ENCODE measurements at regions not wholly inside any gene's neighbourhood (a gene's known extent, or its start where the extent isn't known, plus 50 kb on each side); places are given as distances from the start of the nearest gene placed in this dataset.

DNA sequence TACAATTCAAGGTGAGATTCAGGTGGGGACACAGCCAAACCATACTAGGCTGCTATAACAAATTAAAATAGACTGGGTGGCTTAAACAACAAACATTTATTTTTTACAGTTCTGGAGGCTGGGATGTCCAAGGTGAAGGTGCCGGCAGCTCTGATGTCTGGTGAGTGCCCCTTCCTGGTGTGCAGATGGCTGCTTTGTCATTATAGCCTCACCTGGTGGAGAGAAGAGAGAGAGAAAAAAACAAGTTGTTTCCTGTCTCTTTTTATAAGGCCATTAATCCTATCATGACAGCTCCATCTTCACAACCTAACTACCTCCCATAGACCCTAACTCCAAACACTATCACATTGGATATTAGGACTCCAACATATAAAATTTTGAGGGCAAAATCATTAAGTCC is 279.7 kb downstream of the ZIC1 start:
- TF ChIP-seq EZH2phosphoT487 (conservative IDR thresholded peaks at IDR 0.05; ENCODE audit: low read length) = no peak
- TF ChIP-seq, protein P1, sequence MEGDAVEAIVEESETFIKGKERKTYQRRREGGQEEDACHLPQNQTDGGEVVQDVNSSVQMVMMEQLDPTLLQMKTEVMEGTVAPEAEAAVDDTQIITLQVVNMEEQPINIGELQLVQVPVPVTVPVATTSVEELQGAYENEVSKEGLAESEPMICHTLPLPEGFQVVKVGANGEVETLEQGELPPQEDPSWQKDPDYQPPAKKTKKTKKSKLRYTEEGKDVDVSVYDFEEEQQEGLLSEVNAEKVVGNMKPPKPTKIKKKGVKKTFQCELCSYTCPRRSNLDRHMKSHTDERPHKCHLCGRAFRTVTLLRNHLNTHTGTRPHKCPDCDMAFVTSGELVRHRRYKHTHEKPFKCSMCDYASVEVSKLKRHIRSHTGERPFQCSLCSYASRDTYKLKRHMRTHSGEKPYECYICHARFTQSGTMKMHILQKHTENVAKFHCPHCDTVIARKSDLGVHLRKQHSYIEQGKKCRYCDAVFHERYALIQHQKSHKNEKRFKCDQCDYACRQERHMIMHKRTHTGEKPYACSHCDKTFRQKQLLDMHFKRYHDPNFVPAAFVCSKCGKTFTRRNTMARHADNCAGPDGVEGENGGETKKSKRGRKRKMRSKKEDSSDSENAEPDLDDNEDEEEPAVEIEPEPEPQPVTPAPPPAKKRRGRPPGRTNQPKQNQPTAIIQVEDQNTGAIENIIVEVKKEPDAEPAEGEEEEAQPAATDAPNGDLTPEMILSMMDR (IDR thresholded peaks at IDR 0.05; ENCODE audit: insufficient read depth, low read length, poor library complexity, severe bottlenecking) = no peak
- Histone ChIP-seq H3K4me3 (ENCODE audit: insufficient read depth, low read length, poor library complexity, severe bottlenecking) (no peak overlapping the region), H3F3A (ENCODE audit: insufficient read depth) (no peaks in the 10 kb centered on the region), H3K4me2 (ENCODE audit: low read depth, low read length, poor library complexity, severe bottlenecking) (no peak overlapping the region), H4K20me1 (ENCODE audit: low read depth, low read length) (no peaks in the 10 kb centered on the region), H2AFZ (ENCODE audit: low read depth, low read length, severe bottlenecking) (no peak overlapping the region), H3K9me3 (ENCODE audit: insufficient read depth, low read length) (no peaks in the 10 kb centered on the region), H3K36me3 (ENCODE audit: low read length) (no peaks in the 10 kb centered on the region), H3K27me3 (ENCODE audit: low read length) (no peaks in the 10 kb centered on the region), H3K9me2 (replicated peaks; ENCODE audit: insufficient read depth, low read length) (no peaks in the 10 kb centered on the region), H3K79me2 (ENCODE audit: insufficient read depth, low read length) (no peaks in the 10 kb centered on the region), H3K9ac (ENCODE audit: low read length) (no peak overlapping the region), H3K27ac (ENCODE audit: low read depth, low read length) (no peak overlapping the region)

DNA sequence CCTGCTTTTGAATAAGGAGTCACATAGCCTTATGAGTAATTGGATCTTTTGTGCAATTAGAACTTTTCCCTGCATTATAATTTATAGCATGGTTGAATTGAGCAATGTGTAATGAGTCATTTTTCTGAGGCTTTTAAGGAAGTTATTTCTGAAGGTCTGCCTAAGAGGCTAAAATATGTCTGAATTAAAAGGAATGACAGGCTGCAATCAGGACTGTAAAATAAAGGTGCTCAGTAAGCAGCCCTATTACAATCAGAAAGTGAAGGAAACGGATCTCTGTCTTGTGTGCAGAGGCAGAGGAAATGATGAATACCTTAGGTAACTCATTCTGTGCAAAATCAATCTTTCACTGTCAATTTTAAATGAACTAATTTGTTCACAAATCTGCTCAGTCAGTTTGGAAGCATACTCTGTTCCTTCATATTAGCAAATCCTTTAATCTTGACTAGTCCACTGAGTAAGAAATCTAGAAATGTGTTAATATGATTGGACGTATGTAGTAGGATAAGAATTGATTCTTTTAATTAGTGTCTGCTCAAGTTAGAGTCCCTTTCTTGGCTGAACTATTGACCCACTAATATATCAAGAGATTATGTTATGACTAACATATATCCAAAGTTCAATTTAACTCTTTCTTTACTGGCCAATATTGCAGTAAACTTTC is 290.1 kb downstream of the ZIC1 start:
- no peaks in the 10 kb centered on the region for H4K20me1 ChIP-seq (ENCODE audit: low read depth, low read length)
- no peak overlapping the region for H3K27ac ChIP-seq (ENCODE audit: low read depth, low read length)
- H3K27me3 ChIP-seq (ENCODE audit: low read length) = no peaks in the 10 kb centered on the region; the same call in 1 of the 2 replicates
- H3F3A ChIP-seq (ENCODE audit: insufficient read depth) = no peaks in the 10 kb centered on the region
- no peaks in the 10 kb centered on the region for H3K79me2 ChIP-seq (ENCODE audit: insufficient read depth, low read length)
- no peak overlapping the region for H2AFZ ChIP-seq (ENCODE audit: low read depth, low read length, severe bottlenecking)
- no peaks in the 10 kb centered on the region for H3K36me3 ChIP-seq (ENCODE audit: low read length)
- no peaks in the 10 kb centered on the region for H3K9me2 ChIP-seq (replicated peaks; ENCODE audit: insufficient read depth, low read length)
- TF ChIP-seq, protein P1 (IDR thresholded peaks at IDR 0.05; ENCODE audit: insufficient read depth, low read length, poor library complexity, severe bottlenecking) = no peak
- no peak for TF ChIP-seq EZH2phosphoT487 (conservative IDR thresholded peaks at IDR 0.05; ENCODE audit: low read length)
- H3K4me2 ChIP-seq (ENCODE audit: low read depth, low read length, poor library complexity, severe bottlenecking) = no peak overlapping the region
- H3K9ac ChIP-seq (ENCODE audit: low read length) = no peak overlapping the region
- H3K9me3 ChIP-seq (ENCODE audit: insufficient read depth, low read length) = no peaks in the 10 kb centered on the region
- H3K4me3 ChIP-seq (ENCODE audit: insufficient read depth, low read length, poor library complexity, severe bottlenecking) = no peak overlapping the region

DNA sequence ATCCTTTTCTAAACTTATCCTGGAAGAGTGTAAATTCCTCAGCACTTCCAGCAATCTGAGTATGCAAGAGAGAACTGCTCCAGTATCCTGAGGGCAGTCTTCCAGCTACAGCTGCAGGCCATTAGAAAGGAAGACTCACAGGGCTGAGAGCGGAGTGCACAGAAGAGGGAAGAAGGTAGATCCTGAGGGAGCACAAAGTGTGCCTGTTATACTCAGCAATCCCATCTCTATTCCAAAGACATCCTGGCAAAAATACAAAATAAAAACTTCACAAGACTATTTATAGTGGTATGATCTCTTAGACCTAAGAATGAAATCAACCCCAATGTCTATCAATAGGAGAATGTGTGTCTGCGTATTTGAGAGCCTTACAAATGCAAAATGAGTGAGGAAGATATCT is 292.0 kb downstream of the ZIC1 start:
- Histone ChIP-seq H4K20me1 (ENCODE audit: low read depth, low read length) (no peaks in the 10 kb centered on the region), H2AFZ (ENCODE audit: low read depth, low read length, severe bottlenecking) (no peak overlapping the region), H3K9me3 (ENCODE audit: insufficient read depth, low read length) (no peaks in the 10 kb centered on the region), H3K9me2 (replicated peaks; ENCODE audit: insufficient read depth, low read length) (no peaks in the 10 kb centered on the region), H3K36me3 (ENCODE audit: low read length) (no peaks in the 10 kb centered on the region), H3F3A (ENCODE audit: insufficient read depth) (no peaks in the 10 kb centered on the region), H3K79me2 (ENCODE audit: insufficient read depth, low read length) (no peaks in the 10 kb centered on the region), H3K4me2 (ENCODE audit: low read depth, low read length, poor library complexity, severe bottlenecking) (no peak overlapping the region), H3K27me3 (ENCODE audit: low read length) (no peaks in the 10 kb centered on the region), H3K4me3 (ENCODE audit: insufficient read depth, low read length, poor library complexity, severe bottlenecking) (no peak overlapping the region), H3K9ac (ENCODE audit: low read length) (no peak overlapping the region), H3K27ac (ENCODE audit: low read depth, low read length) (no peak overlapping the region)
- TF ChIP-seq, protein P1 (IDR thresholded peaks at IDR 0.05; ENCODE audit: insufficient read depth, low read length, poor library complexity, severe bottlenecking) = no peak
- TF ChIP-seq EZH2phosphoT487 (conservative IDR thresholded peaks at IDR 0.05; ENCODE audit: low read length) = no peak
